H9 (cell line): ENCODE measurements at regions not wholly inside any gene's neighbourhood (a gene's known extent, or its start where the extent isn't known, plus 50 kb on each side); places are given as distances from the start of the nearest gene placed in this dataset.
"Not testable (repeated sequence)": the region's sequence is repeated elsewhere in the genome, so short reads cannot be mapped to it uniquely, and the experiment has no call there.

Experiments
- DNase-seq: peaks from one replicate; pipeline ENCODE4 v3.0.0-alpha.2; 2017
- H2AFZ ChIP-seq: one replicate; pipeline ENCODE4 v1.6.1; 2013; ENCODE audit warnings: mild to moderate bottlenecking, low read length, control low read depth, moderate library complexity
- H2AK5ac ChIP-seq: 2 replicates; pipeline ENCODE4 v1.6.1; 2013; ENCODE audit warnings: low read length, control low read depth, mixed read lengths; ENCODE audit not compliant: insufficient read length
- H2BK120ac ChIP-seq: one replicate; pipeline ENCODE4 v1.6.1; 2013; ENCODE audit warnings: low read depth, mild to moderate bottlenecking, low read length, control low read depth, inconsistent platforms; ENCODE audit not compliant: poor library complexity, severe bottlenecking
- H2BK12ac ChIP-seq: 2 replicates; pipeline ENCODE4 v1.6.1; 2013; ENCODE audit warnings: low read length, control low read depth, mixed read lengths, low read depth; ENCODE audit not compliant: insufficient read length
- H2BK15ac ChIP-seq: 2 replicates; pipeline ENCODE4 v1.6.1; 2013; ENCODE audit warnings: low read depth, low read length, control low read depth
- H2BK20ac ChIP-seq: one replicate; pipeline ENCODE4 v1.6.1; 2013; ENCODE audit warnings: low read depth, mild to moderate bottlenecking, low read length, control low read depth, inconsistent platforms; ENCODE audit not compliant: poor library complexity, severe bottlenecking
- H2BK5ac ChIP-seq: 2 replicates; pipeline ENCODE4 v1.6.1; 2013; ENCODE audit warnings: low read length, control low read depth, mixed read lengths; ENCODE audit not compliant: insufficient read length
- H3K14ac ChIP-seq: 2 replicates; pipeline ENCODE4 v1.6.1; 2013; ENCODE audit warnings: low read length, control low read depth; ENCODE audit not compliant: insufficient read depth
- H3K18ac ChIP-seq: 2 replicates; pipeline ENCODE4 v1.6.1; 2013; ENCODE audit warnings: low read depth, mild to moderate bottlenecking, mixed read lengths, low read length, control low read depth; ENCODE audit not compliant: insufficient read length
- H3K23ac ChIP-seq: 2 replicates; pipeline ENCODE4 v1.6.1; 2013; ENCODE audit warnings: low read length, control low read depth, mixed read lengths, low read depth; ENCODE audit not compliant: insufficient read length
- H3K23me2 ChIP-seq: 2 replicates; pipeline ENCODE4 v1.6.1; 2013; ENCODE audit warnings: low read depth, mild to moderate bottlenecking, mixed read lengths, low read length, control low read depth; ENCODE audit not compliant: insufficient read length, poor library complexity, severe bottlenecking
- H3K27ac ChIP-seq: 2 replicates; pipeline ENCODE4 v1.5.1; 2013; ENCODE audit warnings: low read length, control low read depth, mixed read lengths, low read depth; ENCODE audit not compliant: insufficient read length
- H3K27me3 ChIP-seq: 2 replicates; pipeline ENCODE4 v1.6.1; 2013; ENCODE audit warnings: low read length, control low read depth, inconsistent platforms; ENCODE audit not compliant: insufficient read depth
- H3K4ac ChIP-seq: 2 replicates; pipeline ENCODE4 v1.6.1; 2013; ENCODE audit warnings: low read depth, mild to moderate bottlenecking, control low read depth, inconsistent platforms, low read length, moderate library complexity
- H3K4me1 ChIP-seq: 2 replicates; pipeline ENCODE4 v1.6.1; 2013; ENCODE audit warnings: low read length, control low read depth, inconsistent platforms; ENCODE audit not compliant: insufficient read depth
- H3K4me2 ChIP-seq: 2 replicates; pipeline ENCODE4 v1.6.1; 2013; ENCODE audit warnings: low read length, control low read depth, mixed read lengths; ENCODE audit not compliant: insufficient read length, insufficient read depth
- H3K56ac ChIP-seq: 2 replicates; pipeline ENCODE4 v1.6.1; 2013; ENCODE audit warnings: low read depth, mild to moderate bottlenecking, mixed read lengths, low read length, control low read depth; ENCODE audit not compliant: insufficient read length
- H3K79me1 ChIP-seq: 2 replicates; pipeline ENCODE4 v1.6.1; 2013; ENCODE audit warnings: low read depth, mild to moderate bottlenecking, moderate library complexity, low read length, control low read depth, inconsistent platforms; ENCODE audit not compliant: insufficient read depth, poor library complexity, severe bottlenecking
- H3K79me2 ChIP-seq: 2 replicates; pipeline ENCODE4 v1.6.1; 2013; ENCODE audit warnings: low read length, control low read depth, inconsistent platforms; ENCODE audit not compliant: insufficient read depth
- H3K9ac ChIP-seq: 2 replicates; pipeline ENCODE4 v1.6.1; 2013; ENCODE audit warnings: low read length, control low read depth, mixed read lengths; ENCODE audit not compliant: insufficient read length; ENCODE audit errors: extremely low read depth
- H3K9me3 ChIP-seq: one replicate; pipeline ENCODE4 v1.6.1; 2013; ENCODE audit warnings: low read depth, low read length, inconsistent platforms; ENCODE audit not compliant: control insufficient read depth
- H3T11ph ChIP-seq: one replicate; pipeline ENCODE4 v1.6.1; 2013; ENCODE audit warnings: mild to moderate bottlenecking, low read length, control low read depth, inconsistent platforms
- H4K20me1 ChIP-seq: one replicate; pipeline ENCODE4 v1.6.1; 2013; ENCODE audit not compliant: control insufficient read depth, insufficient read length, insufficient read depth
- H4K5ac ChIP-seq: 2 replicates; pipeline ENCODE4 v1.6.1; 2013; ENCODE audit warnings: low read depth, mild to moderate bottlenecking, mixed read lengths, low read length, control low read depth; ENCODE audit not compliant: insufficient read length
- H4K8ac ChIP-seq: replicated peaks from 2 replicates; pipeline ENCODE4 v1.6.1; 2013; ENCODE audit warnings: low read length, control low read depth, mixed read lengths, low read depth; ENCODE audit not compliant: insufficient read length
- H4K91ac ChIP-seq: 2 replicates; pipeline ENCODE4 v1.6.1; 2013; ENCODE audit warnings: low read depth, mild to moderate bottlenecking, moderate library complexity, mixed read lengths, low read length, control low read depth; ENCODE audit not compliant: insufficient read length
- H3K27ac Mint-ChIP-seq, 3 experiments: 2 replicates in 2 of 3; 3 replicates in 1 of 3; pipeline ENCODE4 v1.8.0; 2020 to 2021; ENCODE audit warnings: mixed read lengths in 3 of 3, mild to moderate bottlenecking in 1 of 3, moderate library complexity in 1 of 3
- H3K27me3 Mint-ChIP-seq: 2 replicates; pipeline ENCODE4 v1.8.0; 2021; ENCODE audit warnings: low read depth, mild to moderate bottlenecking, moderate library complexity, mixed read lengths
- H3K36me3 Mint-ChIP-seq, 3 experiments: 2 replicates in 2 of 3; 3 replicates in 1 of 3; pipeline ENCODE4 v1.8.0; 2020 to 2021; ENCODE audit warnings: low read depth in 3 of 3, mixed read lengths in 3 of 3; ENCODE audit not compliant: insufficient read depth in 1 of 3
- H3K4me1 Mint-ChIP-seq, 2 experiments: 2 replicates each; pipeline ENCODE4 v1.8.0; 2020; ENCODE audit warnings: mixed read lengths in 2 of 2
- H3K4me3 Mint-ChIP-seq, 2 experiments: 2 replicates in 1 of 2; 3 replicates in 1 of 2; pipeline ENCODE4 v1.8.0; 2020 to 2021; ENCODE audit warnings: mild to moderate bottlenecking in 2 of 2, mixed read lengths in 2 of 2, moderate library complexity in 1 of 2
- H3K9me3 Mint-ChIP-seq, 2 experiments: 2 replicates in 1 of 2; 3 replicates in 1 of 2; pipeline ENCODE4 v1.8.0; 2020; ENCODE audit warnings: mild to moderate bottlenecking in 2 of 2, mixed read lengths in 2 of 2, moderate library complexity in 1 of 2
- CTCF ChIP-seq: fragments of 200-600 bp; sonication (generic); conservative IDR thresholded peaks from 3 replicates; pipeline ENCODE4 v1.8.0; 2021; ENCODE audit warnings: antibody characterized with exemption, mild to moderate bottlenecking
- WGBS: extraction: QIAGEN DNeasy Blood & Tissue Kit; methylation state at CpG from one replicate; pipeline ENCODE4 v1.1.7; 2013; ENCODE audit warnings: missing lambda C conversion rate, low lambda C conversion rate, mixed read lengths; ENCODE audit not compliant: insufficient read length; ENCODE audit errors: extremely low coverage; 5-methylcytosine and 5-hydroxymethylcytosine counted together

- H3K27ac ChIP-seq: no peak overlapping the region
- H3K23me2 ChIP-seq: no peaks in the 10 kb centered on the region
- no peak overlapping the region for H2BK5ac ChIP-seq
- H2AK5ac ChIP-seq: no peak overlapping the region
- H3K14ac ChIP-seq: no peak overlapping the region
- no peaks in the 10 kb centered on the region for H3K79me1 ChIP-seq
- no peak overlapping the region for H4K5ac ChIP-seq
- Mint-ChIP-seq H3K36me3 (peaks cover 8 to 37% (median 10%) of the 10 kb centered on the region in 3 experiments), H3K27ac (no peak overlapping the region), H3K4me1 (no peaks in the 10 kb centered on the region), H3K9me3 (peaks cover 97 to 99% of the 10 kb centered on the region in 2 experiments), H3K4me3 (no peak overlapping the region), H3K27me3 (peaks cover 6% of the 10 kb centered on the region)
- no peak overlapping the region for H3K9ac ChIP-seq
- H2BK15ac ChIP-seq: no peak overlapping the region
- H3T11ph ChIP-seq: no peak overlapping the region
- H4K8ac ChIP-seq: no peak overlapping the region
- no peaks in the 10 kb centered on the region for H3K4me1 ChIP-seq
- no CpG with 5 or more reads among the region's 24 CpGs for WGBS
- no peak overlapping the region for H2BK12ac ChIP-seq
- no peak overlapping the region for H4K91ac ChIP-seq
- no peak overlapping the region for H3K23ac ChIP-seq
- DNase-seq: no peak
- no peak for TF ChIP-seq CTCF
- H3K56ac ChIP-seq: no peak overlapping the region
- no peak overlapping the region for H2AFZ ChIP-seq
- peaks cover 100% of the 10 kb centered on the region for H3K9me3 ChIP-seq
- H3K27me3 ChIP-seq: no peaks in the 10 kb centered on the region
- H3K18ac ChIP-seq: no peak overlapping the region
- no peak overlapping the region for H3K4me2 ChIP-seq
- no peaks in the 10 kb centered on the region for H3K79me2 ChIP-seq
- no peak overlapping the region for H2BK120ac ChIP-seq
- no peaks in the 10 kb centered on the region for H4K20me1 ChIP-seq
- H2BK20ac ChIP-seq: no peak overlapping the region
- H3K4ac ChIP-seq: no peak overlapping the region
These were observed 415.1 kb downstream of the TMEM121 start for GRCh38 chr14:105941226-105942166.

- not testable (repeated sequence) for H3K27ac ChIP-seq, H3K14ac ChIP-seq, H3T11ph ChIP-seq, H2BK20ac ChIP-seq, H3K27me3 ChIP-seq, H2BK120ac ChIP-seq, H4K20me1 ChIP-seq, H3K4me1 ChIP-seq, H2BK5ac ChIP-seq, H2AFZ ChIP-seq, H3K4me1 Mint-ChIP-seq, H3K79me2 ChIP-seq, H3K79me1 ChIP-seq, H2AK5ac ChIP-seq, DNase-seq, H4K91ac ChIP-seq, H2BK15ac ChIP-seq, H3K18ac ChIP-seq, H3K27ac Mint-ChIP-seq, H4K5ac ChIP-seq, H3K23me2 ChIP-seq, H3K4ac ChIP-seq, H2BK12ac ChIP-seq, H3K4me3 Mint-ChIP-seq, H3K9ac ChIP-seq, H3K4me2 ChIP-seq, H3K23ac ChIP-seq, H3K27me3 Mint-ChIP-seq, H3K56ac ChIP-seq, H4K8ac ChIP-seq
- Mint-ChIP-seq H3K36me3 (peaks cover 8 to 32% (median 10%) of the 10 kb centered on the region in 3 experiments), H3K9me3 (peaks cover 96 to 98% of the 10 kb centered on the region in 2 experiments)
- no CpG with 5 or more reads among the region's 22 CpGs for WGBS
- peaks cover 98% of the 10 kb centered on the region for H3K9me3 ChIP-seq
These were observed 416.3 kb downstream of the TMEM121 start for GRCh38 chr14:105942725-105943124.
